K562 (cell line): ENCODE measurements at regions not wholly inside any gene's neighbourhood (a gene's known extent, or its start where the extent isn't known, plus 50 kb on each side); places are given as distances from the start of the nearest gene placed in this dataset.

ENCODE experiments used
- BACH1 ChIP-seq: fragments of 200-800 bp; sonication (Bioruptor generic); IDR thresholded peaks from 2 replicates; pipeline ENCODE4 v1.6.1; 2016; ENCODE audit warnings: missing genetic modification characterization, missing compliant biosample characterization
- ELF1 ChIP-seq: fragments of 200-800 bp; sonication (Bioruptor generic); IDR thresholded peaks from 2 replicates; pipeline ENCODE4 v1.6.1; 2016; ENCODE audit warnings: missing genetic modification characterization, missing compliant biosample characterization
- POLR2A ChIP-seq: fragments of 450-650 bp; conservative IDR thresholded peaks from 2 replicates; pipeline ENCODE4 v1.6.1; 2016
- REST ChIP-seq, 2 experiments: fragments of 450-650 bp; formaldehyde crosslinking in 1 of 2; IDR thresholded peaks; 2 replicates each; pipeline versions ENCODE4 v1.4.0 to v1.6.1; 2014 to 2020; ENCODE audit warnings: mild to moderate bottlenecking in 2 of 2, borderline replicate concordance in 1 of 2, low read depth in 1 of 2
- ZFP36 ChIP-seq: fragments of 150-350 bp; IDR thresholded peaks from 2 replicates; pipeline ENCODE4 v1.6.1; 2018; ENCODE audit warnings: low read length, low read depth; ENCODE audit not compliant: partially characterized antibody

DNA sequence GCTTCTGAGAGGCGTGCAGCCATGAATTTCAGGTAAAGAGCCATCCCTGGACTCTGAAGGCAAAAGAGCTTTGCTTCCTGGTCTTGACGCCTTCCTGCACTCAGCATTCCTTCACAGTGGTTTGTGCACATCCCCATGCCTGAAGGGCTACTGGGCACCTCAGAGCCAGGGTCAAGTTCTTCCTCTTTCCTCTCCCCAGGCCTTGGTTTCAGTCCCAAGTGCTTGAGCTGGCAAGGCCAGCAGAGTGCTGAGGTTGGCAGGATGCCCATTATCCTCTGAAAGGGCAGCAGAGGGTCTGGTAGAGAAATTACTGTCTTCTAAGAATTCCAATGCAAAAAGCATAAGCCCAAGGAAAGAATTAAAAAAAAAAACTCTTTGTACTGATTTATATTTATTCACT lies 1064.9 kb downstream of the TTLL7 start:
- TF ChIP-seq ELF1 = no peak
- no peak for TF ChIP-seq BACH1 (tag)
- no peak for TF ChIP-seq REST (IDR thresholded peaks at IDR 0.05; ENCODE audit: borderline replicate concordance)
- TF ChIP-seq REST (CRISPR knock-in tag; IDR thresholded peaks at IDR 0.05; ENCODE audit: low read depth) = no peak
- TF ChIP-seq ZFP36 = no peak
- no peak for TF ChIP-seq POLR2A
